IMR-90 (cell line): ENCODE measurements at regions not wholly inside any gene's neighbourhood (a gene's known extent, or its start where the extent isn't known, plus 50 kb on each side); places are given as distances from the start of the nearest gene placed in this dataset.

Experiments
- ATAC-seq: fragments of 200-7000 bp; cut with Tn5 transposase; 2 replicates; pipeline ENCODE4 v1.9.1; 2020; ENCODE audit warnings: low read depth, mild to moderate bottlenecking, moderate library complexity
- BruUV-seq: library from RNA; stranded (reverse); fragments of 400-500 nt; replicated peaks from 2 replicates; lab custom pipeline; 2021; lab: Mats Ljungman, UMichigan
- CTCF ChIA-PET: fragments of 300-600 bp; formaldehyde crosslinking; extraction: SDS; loops from one replicate; lab custom pipeline; 2021; ENCODE audit warnings: antibody characterized with exemption; lab: Yijun Ruan, JAX
- POLR2A ChIA-PET: fragments of 300-600 bp; sonication (Branson Sonifier 250); formaldehyde crosslinking; loops from one replicate; lab custom pipeline; 2022; ENCODE audit warnings: antibody characterized with exemption; ENCODE audit not compliant: unreplicated experiment; lab: Charles Lee
- DNase-seq: peaks from one replicate; pipeline ENCODE4 v3.0.0; 2013
- H2AFZ ChIP-seq: replicated peaks from 2 replicates; pipeline ENCODE3; 2013; ENCODE audit warnings: low read length, mild to moderate bottlenecking; ENCODE audit not compliant: poor library complexity
- H2AK5ac ChIP-seq: 2 replicates; pipeline ENCODE4 v1.6.1; 2013; ENCODE audit warnings: low read depth, low read length, inconsistent platforms
- H2AK9ac ChIP-seq: replicated peaks from 2 replicates; pipeline ENCODE3; 2013; ENCODE audit warnings: mild to moderate bottlenecking, low read depth, low read length, moderate library complexity; ENCODE audit not compliant: poor library complexity
- H2BK120ac ChIP-seq: 2 replicates; pipeline ENCODE4 v1.6.1; 2013; ENCODE audit warnings: low read depth, low read length, inconsistent platforms
- H2BK15ac ChIP-seq: 3 replicates; pipeline ENCODE4 v1.6.1; 2013; ENCODE audit warnings: low read depth, low read length, inconsistent platforms
- H2BK20ac ChIP-seq: 2 replicates; pipeline ENCODE4 v1.6.1; 2013; ENCODE audit warnings: low read depth, mild to moderate bottlenecking, inconsistent platforms, low read length, moderate library complexity
- H2BK5ac ChIP-seq: 2 replicates; pipeline ENCODE4 v1.6.1; 2013; ENCODE audit warnings: mild to moderate bottlenecking, low read depth, low read length, inconsistent platforms; ENCODE audit not compliant: poor library complexity, severe bottlenecking
- H3K14ac ChIP-seq: replicated peaks from 2 replicates; pipeline ENCODE4 v1.6.1; 2013; ENCODE audit warnings: low read depth, low read length, inconsistent platforms
- H3K18ac ChIP-seq: 2 replicates; pipeline ENCODE4 v1.6.1; 2013; ENCODE audit warnings: low read depth, low read length, control low read depth
- H3K23ac ChIP-seq: 2 replicates; pipeline ENCODE4 v1.6.1; 2013; ENCODE audit warnings: low read depth, low read length, inconsistent platforms
- H3K27ac ChIP-seq: 2 replicates; pipeline ENCODE4 v1.5.1; 2013; ENCODE audit warnings: mild to moderate bottlenecking, control low read depth, low read length; ENCODE audit not compliant: insufficient read depth
- H3K27me3 ChIP-seq: 2 replicates; pipeline ENCODE4 v1.6.1; 2013; ENCODE audit warnings: low read length; ENCODE audit not compliant: control insufficient read depth, insufficient read depth
- H3K36me3 ChIP-seq: 2 replicates; pipeline ENCODE4 v1.6.1; 2013; ENCODE audit warnings: low read length, mixed read lengths; ENCODE audit not compliant: control insufficient read depth, insufficient read depth
- H3K4ac ChIP-seq: 2 replicates; pipeline ENCODE4 v1.6.1; 2013; ENCODE audit warnings: low read depth, low read length, inconsistent platforms
- H3K4me1 ChIP-seq: 2 replicates; pipeline ENCODE4 v1.6.1; 2013; ENCODE audit warnings: low read length, mixed read lengths; ENCODE audit not compliant: control insufficient read depth, insufficient read depth
- H3K4me2 ChIP-seq: 2 replicates; pipeline ENCODE4 v1.6.1; 2013; ENCODE audit warnings: low read depth, mild to moderate bottlenecking, control low read depth, low read length, moderate library complexity
- H3K4me3 ChIP-seq: 2 replicates; pipeline ENCODE4 v1.5.1; 2013; ENCODE audit warnings: low read depth, mild to moderate bottlenecking, control low read depth, low read length, moderate library complexity; ENCODE audit not compliant: insufficient read depth
- H3K56ac ChIP-seq: 2 replicates; pipeline ENCODE4 v1.6.1; 2013; ENCODE audit warnings: low read length, inconsistent platforms; ENCODE audit not compliant: insufficient read depth; ENCODE audit errors: extremely low read depth
- H3K79me1 ChIP-seq, 2 experiments: 2 replicates each; pipeline ENCODE4 v1.6.1; 2013; ENCODE audit warnings: low read length in 2 of 2, inconsistent platforms in 1 of 2, low read depth in 1 of 2
- H3K9ac ChIP-seq: 2 replicates; pipeline ENCODE4 v1.6.1; 2013; ENCODE audit warnings: low read depth, low read length, control low read depth
- H3K9me1 ChIP-seq: 2 replicates; pipeline ENCODE4 v1.6.1; 2013; ENCODE audit warnings: low read length, inconsistent platforms; ENCODE audit not compliant: insufficient read depth
- H3K9me3 ChIP-seq: 2 replicates; pipeline ENCODE4 v1.6.1; 2013; ENCODE audit warnings: low read length; ENCODE audit not compliant: control insufficient read depth, insufficient read depth
- H4K20me1 ChIP-seq: 2 replicates; pipeline ENCODE4 v1.6.1; 2013; ENCODE audit warnings: low read length, inconsistent platforms; ENCODE audit not compliant: insufficient read depth
- H4K5ac ChIP-seq: 2 replicates; pipeline ENCODE4 v1.6.1; 2013; ENCODE audit warnings: mild to moderate bottlenecking, low read depth, low read length, control low read depth
- H4K8ac ChIP-seq, 2 experiments: 2 replicates each; pipeline ENCODE4 v1.6.1; 2013; ENCODE audit warnings: low read depth in 2 of 2, low read length in 2 of 2, control low read depth in 1 of 2, inconsistent platforms in 1 of 2
- H4K91ac ChIP-seq: 2 replicates; pipeline ENCODE4 v1.6.1; 2013; ENCODE audit warnings: low read depth, low read length, inconsistent platforms; ENCODE audit not compliant: insufficient read depth
- BHLHE40 ChIP-seq: fragments of 150-350 bp; IDR thresholded peaks from 2 replicates; pipeline ENCODE4 v1.6.1; 2016; ENCODE audit warnings: mild to moderate bottlenecking, low read depth, low read length
- CEBPB ChIP-seq: IDR thresholded peaks from 2 replicates; pipeline ENCODE4 v1.6.1; 2012; ENCODE audit warnings: low read depth, low read length, improper control_type of control experiment
- CHD1 ChIP-seq: IDR thresholded peaks from 2 replicates; pipeline ENCODE4 v1.6.1; 2012; ENCODE audit warnings: low read depth, low read length, improper control_type of control experiment
- CTCF ChIP-seq: conservative IDR thresholded peaks from 2 replicates; pipeline ENCODE4 v1.5.1; 2012; ENCODE audit warnings: mild to moderate bottlenecking, low read depth, low read length, improper control_type of control experiment
- ELK1 ChIP-seq: fragments of 150-350 bp; IDR thresholded peaks from 2 replicates; pipeline ENCODE4 v1.6.1; 2016; ENCODE audit warnings: low read depth, mild to moderate bottlenecking, low read length, moderate library complexity, borderline replicate concordance
- FOS ChIP-seq: fragments of 150-350 bp; IDR thresholded peaks from 2 replicates; pipeline ENCODE4 v1.6.1; 2016; ENCODE audit warnings: low read depth, low read length
- MAFK ChIP-seq: IDR thresholded peaks from 2 replicates; pipeline ENCODE4 v1.6.1; 2012; ENCODE audit warnings: low read depth, low read length, improper control_type of control experiment
- MAZ ChIP-seq: IDR thresholded peaks from 2 replicates; pipeline ENCODE4 v1.6.1; 2012; ENCODE audit warnings: low read depth, mild to moderate bottlenecking, low read length, improper control_type of control experiment, moderate library complexity, borderline replicate concordance
- MXI1 ChIP-seq: IDR thresholded peaks from 2 replicates; pipeline ENCODE4 v1.6.1; 2012; ENCODE audit warnings: low read depth, mild to moderate bottlenecking, low read length, moderate library complexity, borderline replicate concordance
- NFE2L2 ChIP-seq: fragments of 150-350 bp; IDR thresholded peaks from 2 replicates; pipeline ENCODE4 v1.6.1; 2016; ENCODE audit warnings: low read depth, mild to moderate bottlenecking, low read length
- POLR2A ChIP-seq: IDR thresholded peaks from 2 replicates; pipeline ENCODE4 v1.6.1; 2012; ENCODE audit warnings: mild to moderate bottlenecking, low read depth, low read length
- RAD21 ChIP-seq: IDR thresholded peaks from 2 replicates; pipeline ENCODE4 v1.6.1; 2012; ENCODE audit warnings: low read length, improper control_type of control experiment
- RCOR1 ChIP-seq: IDR thresholded peaks from 2 replicates; pipeline ENCODE4 v1.6.1; 2012; ENCODE audit warnings: mild to moderate bottlenecking, low read length, improper control_type of control experiment; ENCODE audit not compliant: insufficient replicate concordance
- RFX5 ChIP-seq: IDR thresholded peaks from 2 replicates; pipeline ENCODE4 v1.8.0; 2012; ENCODE audit warnings: low read depth, mild to moderate bottlenecking, low read length, moderate library complexity
- SMC3 ChIP-seq: fragments of 150-350 bp; IDR thresholded peaks from 2 replicates; pipeline ENCODE4 v1.6.1; 2016; ENCODE audit warnings: low read depth, mild to moderate bottlenecking, antibody characterized with exemption, low read length, moderate library complexity
- USF2 ChIP-seq: fragments of 150-350 bp; IDR thresholded peaks from 2 replicates; pipeline ENCODE4 v1.6.1; 2017; ENCODE audit warnings: mild to moderate bottlenecking, antibody characterized with exemption, low read length, low read depth
- WGBS, 2 experiments: methylation state at CpG; one replicate each; pipeline versions ENCODE4 v1.1.5 to v1.1.7; 2013; ENCODE audit warnings: missing lambda C conversion rate in 2 of 2; ENCODE audit not compliant: insufficient read length in 1 of 2; ENCODE audit errors: extremely low coverage in 2 of 2; 5-methylcytosine and 5-hydroxymethylcytosine counted together
- dilution Hi-C: fragments of 300-500 bp; cut with HindIII; formaldehyde crosslinking; loops from one replicate; pipeline ENCODE4 v1.14.3; 2018; ENCODE audit warnings: low sequenced_read_pairs; ENCODE audit not compliant: unreplicated experiment
- in situ Hi-C: fragments of 300-500 bp; cut with MboI; formaldehyde crosslinking; loops from 3 replicates; pipeline ENCODE4 v1.14.3; 2019; ENCODE audit warnings: low sequenced_read_pairs, inconsistent platforms, mixed read lengths
- intact Hi-C: fragments of 100-400 bp; cut with micrococcal nuclease; formaldehyde crosslinking; loops from 2 replicates; pipeline ENCODE4 v1.10.0; 2022

GRCh38 chr6:134634466-134634865 is 315.4 kb downstream of the ALDH8A1 start:
- Histone ChIP-seq H2AFZ (no peak overlapping the region), H2BK5ac (no peak overlapping the region), H3K36me3 (no peaks in the 10 kb centered on the region), H3K4me2 (no peak overlapping the region), H3K56ac (no peak overlapping the region), H2AK5ac (no peak overlapping the region), H3K27me3 (no peaks in the 10 kb centered on the region), H3K79me1 (no peaks in the 10 kb centered on the region), H3K18ac (no peak overlapping the region), H3K4me3 (no peak overlapping the region), H4K91ac (no peak overlapping the region), H3K9me1 (no peaks in the 10 kb centered on the region), H4K8ac (no peak overlapping the region), H3K27ac (no peak overlapping the region), H4K5ac (no peak overlapping the region), H2AK9ac (no peak overlapping the region), H4K20me1 (no peaks in the 10 kb centered on the region), H3K4me1 (no peaks in the 10 kb centered on the region), H3K4ac (no peak overlapping the region), H2BK120ac (no peak overlapping the region), H3K9ac (no peak overlapping the region), H2BK15ac (no peak overlapping the region), H3K9me3 (no peaks in the 10 kb centered on the region), H3K14ac (no peak overlapping the region; the same call in 1 of the 2 replicates), H3K23ac (no peak overlapping the region), H2BK20ac (no peak overlapping the region)
- in situ Hi-C loops (no loop called here), intact Hi-C loops (no loop called here), dilution Hi-C loops (no loop called here)
- ChIA-PET CTCF (no interaction called here), POLR2A (no interaction called here)
- WGBS, 2 experiments, result no CpG with 5 or more reads among the region's 3 CpGs
- BruUV-seq, result no TSS peak
- DNase-seq (no peak), ATAC-seq (no peak)
- TF ChIP-seq USF2, result no peak
- TF ChIP-seq MAFK, result no peak
- TF ChIP-seq CTCF, result no peak
- TF ChIP-seq RFX5, result no peak
- TF ChIP-seq POLR2A, result no peak
- TF ChIP-seq NFE2L2, result no peak
- TF ChIP-seq MAZ, result no peak
- TF ChIP-seq SMC3, result no peak
- no peak for TF ChIP-seq CEBPB
- no peak for TF ChIP-seq CHD1
- TF ChIP-seq FOS, result no peak
- no peak for TF ChIP-seq RAD21
- TF ChIP-seq ELK1, result no peak
- no peak for TF ChIP-seq BHLHE40
- TF ChIP-seq MXI1, result no peak
- TF ChIP-seq RCOR1, result no peak
